Activated naive CD4-positive, alpha-beta T cell treated with Interleukin-2 at 50 U/mL for 16 hours (primary cell): ENCODE measurements at regions not wholly inside any gene's neighbourhood (a gene's known extent, or its start where the extent isn't known, plus 50 kb on each side); places are given as distances from the start of the nearest gene placed in this dataset.

ENCODE experiments used
- DNase-seq: peaks from one replicate; pipeline ENCODE4 v3.0.0-alpha.2; 2020

GRCh38 chr5:8332666-8333445, 463.9 kb downstream of the MTRR start:
- DNase-seq, result no peak

- DNase-seq, result no peak
These were observed 464.5 kb downstream of the MTRR start for GRCh38 chr5:8333485-8333884.

GRCh38 chr5:8333977-8334376, 465.0 kb downstream of the MTRR start:
- DNase-seq, result no peak

GRCh38 chr5:8340261-8340660, 471.3 kb downstream of the MTRR start:
- no peak for DNase-seq

GRCh38 chr5:8340739-8341344, 471.9 kb downstream of the MTRR start:
- DNase-seq, result no peak

GRCh38 chr5:8341406-8341805, 472.5 kb downstream of the MTRR start:
- DNase-seq, result no peak

GRCh38 chr5:8347984-8348383, 479.0 kb downstream of the MTRR start:
- no peak for DNase-seq

- no peak for DNase-seq
These were observed 480.9 kb downstream of the MTRR start for GRCh38 chr5:8349855-8350254.

- no peak for DNase-seq
These were observed 481.8 kb downstream of the MTRR start for GRCh38 chr5:8350644-8351339.

GRCh38 chr5:8355981-8356380, 487.0 kb downstream of the MTRR start:
- no peak for DNase-seq

GRCh38 chr5:8360012-8360411, 491.1 kb downstream of the MTRR start:
- no peak for DNase-seq

- no peak for DNase-seq
These were observed 493.5 kb downstream of the MTRR start for GRCh38 chr5:8362495-8362894.

- no peak for DNase-seq
These were observed 494.2 kb downstream of the MTRR start for GRCh38 chr5:8363138-8363537.

GRCh38 chr5:8366266-8366665, 497.3 kb downstream of the MTRR start:
- no peak for DNase-seq

- DNase-seq, result no peak
These were observed 507.5 kb downstream of the MTRR start for GRCh38 chr5:8376478-8376877.

- DNase-seq, result no peak
These were observed 513.0 kb downstream of the MTRR start for GRCh38 chr5:8381972-8382371.

GRCh38 chr5:8382456-8382855, 513.5 kb downstream of the MTRR start:
- DNase-seq, result no peak

GRCh38 chr5:8383616-8384015, 514.7 kb downstream of the MTRR start:
- no peak for DNase-seq

GRCh38 chr5:8386719-8387288, 517.9 kb downstream of the MTRR start:
- DNase-seq, result no peak

- DNase-seq, result no peak
These were observed 523.0 kb downstream of the MTRR start for GRCh38 chr5:8391911-8392310.

GRCh38 chr5:8393240-8393639, 524.3 kb downstream of the MTRR start:
- DNase-seq, result no peak

GRCh38 chr5:8394965-8395364, 526.0 kb downstream of the MTRR start:
- DNase-seq, result no peak

GRCh38 chr5:8396246-8396645, 527.3 kb downstream of the MTRR start:
- no peak for DNase-seq

GRCh38 chr5:8396756-8397155, 527.8 kb downstream of the MTRR start:
- DNase-seq, result no peak
